CD4-positive, alpha-beta memory T cell (primary cell): ENCODE measurements at regions not wholly inside any gene's neighbourhood (a gene's known extent, or its start where the extent isn't known, plus 50 kb on each side); places are given as distances from the start of the nearest gene placed in this dataset.

ENCODE experiments used
- CTCF ChIA-PET: fragments of 350-600 bp; sonication (Branson Sonifier 250); formaldehyde crosslinking; loops from one replicate; lab custom pipeline; 2021; ENCODE audit warnings: inconsistent platforms; ENCODE audit not compliant: partially characterized antibody; lab: Charles Lee
- POLR2A ChIA-PET: fragments of 350-600 bp; sonication (Branson Sonifier 250); formaldehyde crosslinking; loops from one replicate; lab custom pipeline; 2021; ENCODE audit not compliant: partially characterized antibody; lab: Charles Lee
- DNase-seq, 5 donors: peaks; one replicate each; pipeline versions ENCODE4 v3.0.0 to v3.0.0-alpha.2; 2020 to 2022; ENCODE audit warnings: mixed read lengths in 1 of 5
- H3K27ac ChIP-seq: one replicate; pipeline ENCODE4 v1.7.0; 2013; ENCODE audit warnings: low read depth, low read length
- H3K27me3 ChIP-seq: 2 replicates; pipeline ENCODE4 v1.7.0; 2013; ENCODE audit warnings: mild to moderate bottlenecking, low read length, moderate library complexity; ENCODE audit not compliant: insufficient read depth
- H3K36me3 ChIP-seq: 2 replicates; pipeline ENCODE4 v1.7.0; 2013; ENCODE audit warnings: mild to moderate bottlenecking, low read length, moderate library complexity; ENCODE audit not compliant: insufficient read depth
- H3K4me1 ChIP-seq: 2 replicates; pipeline ENCODE4 v1.7.0; 2013; ENCODE audit warnings: mild to moderate bottlenecking, low read length, moderate library complexity; ENCODE audit not compliant: insufficient read depth
- H3K4me3 ChIP-seq, 2 donors: one replicate each; pipeline ENCODE4 v1.7.0; 2013; ENCODE audit warnings: low read length in 2 of 2, mild to moderate bottlenecking in 1 of 2
- H3K9me3 ChIP-seq, 2 donors: one replicate each; pipeline ENCODE4 v1.7.0; 2013; ENCODE audit warnings: low read length in 2 of 2, control low read depth in 1 of 2; ENCODE audit not compliant: control insufficient read depth in 1 of 2
- H3K27ac Mint-ChIP-seq, 7 donors: one replicate each; pipeline ENCODE4 v1.8.0; 2020 to 2021; ENCODE audit warnings: mixed read lengths in 7 of 7, mild to moderate bottlenecking in 6 of 7, inconsistent platforms in 3 of 7, moderate library complexity in 3 of 7
- H3K27me3 Mint-ChIP-seq, 2 donors: one replicate each; pipeline ENCODE4 v1.8.0; 2020 to 2021; ENCODE audit warnings: mixed read lengths in 2 of 2
- H3K36me3 Mint-ChIP-seq, 2 donors: one replicate each; pipeline ENCODE4 v1.8.0; 2020 to 2021; ENCODE audit warnings: mixed read lengths in 2 of 2, inconsistent platforms in 1 of 2, mild to moderate bottlenecking in 1 of 2
- H3K4me1 Mint-ChIP-seq, 4 donors: one replicate each; pipeline ENCODE4 v1.8.0; 2020 to 2021; ENCODE audit warnings: mixed read lengths in 4 of 4, mild to moderate bottlenecking in 1 of 4
- H3K4me3 Mint-ChIP-seq, 8 donors: one replicate each; pipeline ENCODE4 v1.8.0; 2020 to 2021; ENCODE audit warnings: mixed read lengths in 8 of 8, mild to moderate bottlenecking in 7 of 8, moderate library complexity in 6 of 8, inconsistent platforms in 3 of 8
- H3K9me3 Mint-ChIP-seq, 8 donors: one replicate each; pipeline ENCODE4 v1.8.0; 2020 to 2021; ENCODE audit warnings: mixed read lengths in 8 of 8, mild to moderate bottlenecking in 5 of 8, inconsistent platforms in 3 of 8, moderate library complexity in 1 of 8
- intact Hi-C: fragments of 100-400 bp; cut with micrococcal nuclease; formaldehyde crosslinking; loops from one replicate; pipeline ENCODE4 v1.15.1; 2023

GRCh38 chr6:137692806-137693205 is 174.3 kb upstream of the TNFAIP3 start:
- POLR2A ChIA-PET: no interaction called here
- Mint-ChIP-seq H3K27me3 (peaks cover 2 to 7% of the 10 kb centered on the region in 2 donors), H3K4me1 (peaks cover 0 to 4% (median 2%) of the 10 kb centered on the region in 4 donors), H3K4me3 (no peak overlapping the region), H3K36me3 (no peaks in the 10 kb centered on the region), H3K9me3 (peaks cover 0 to 1% (median 0%) of the 10 kb centered on the region in 8 donors), H3K27ac (no peak overlapping the region)
- Histone ChIP-seq H3K4me1 (no peaks in the 10 kb centered on the region), H3K4me3 (no peak overlapping the region), H3K36me3 (no peaks in the 10 kb centered on the region), H3K27ac (no peak overlapping the region), H3K27me3 (no peaks in the 10 kb centered on the region), H3K9me3 (no peaks in the 10 kb centered on the region)
- no peak for DNase-seq
- intact Hi-C loops: no loop called here
- CTCF ChIA-PET: no interaction called here

GRCh38 chr6:137693711-137694110 is 173.3 kb upstream of the TNFAIP3 start:
- Mint-ChIP-seq H3K27ac (no peak overlapping the region), H3K27me3 (peaks cover 2 to 7% of the 10 kb centered on the region in 2 donors), H3K9me3 (peaks cover 0 to 1% (median 0%) of the 10 kb centered on the region in 8 donors), H3K4me3 (no peak overlapping the region), H3K36me3 (no peaks in the 10 kb centered on the region), H3K4me1 (peaks cover 4 to 14% (median 8%) of the 10 kb centered on the region in 4 donors)
- peaks cover 9% of the 10 kb centered on the region for H3K4me1 ChIP-seq
- no peak for DNase-seq
- no peaks in the 10 kb centered on the region for H3K27me3 ChIP-seq
- POLR2A ChIA-PET: no interaction called here
- intact Hi-C loops: no loop called here
- H3K27ac ChIP-seq: no peak overlapping the region
- H3K4me3 ChIP-seq: no peak overlapping the region
- no peaks in the 10 kb centered on the region for H3K36me3 ChIP-seq
- H3K9me3 ChIP-seq: no peaks in the 10 kb centered on the region
- CTCF ChIA-PET: interaction anchor here (1.2 kb wide), 1 partner anchor 421 kb away, joined by 3 read pairs; no protein-coding TSS in a partner anchor

GRCh38 chr6:137696765-137697164 is 170.3 kb upstream of the TNFAIP3 start:
- Mint-ChIP-seq H3K4me3 (no peak overlapping the region), H3K36me3 (no peaks in the 10 kb centered on the region), H3K27ac (no peak overlapping the region), H3K4me1 (peaks cover 12 to 24% (median 18%) of the 10 kb centered on the region in 4 donors), H3K27me3 (peaks cover 2 to 8% of the 10 kb centered on the region in 2 donors), H3K9me3 (peaks cover 0 to 1% (median 0%) of the 10 kb centered on the region in 8 donors)
- no peak for DNase-seq
- Histone ChIP-seq H3K4me1 (peaks cover 19% of the 10 kb centered on the region), H3K9me3 (no peaks in the 10 kb centered on the region), H3K27ac (no peak overlapping the region), H3K4me3 (no peak overlapping the region), H3K27me3 (no peaks in the 10 kb centered on the region), H3K36me3 (no peaks in the 10 kb centered on the region)
- CTCF ChIA-PET: interaction anchor here (0.5 to 1.5 kb wide), 10 partner anchors 12 to 1093 kb away, joined by 3 to 6 read pairs (median 3); no protein-coding TSS in a partner anchor
- POLR2A ChIA-PET: interaction anchor here (0.7 kb wide), 1 partner anchor 11 kb away, joined by 3 read pairs; no protein-coding TSS in a partner anchor
- intact Hi-C loops: no loop called here

- peaks cover 12 to 24% (median 18%) of the 10 kb centered on the region in 4 donors for H3K4me1 Mint-ChIP-seq
- no peak overlapping the region for H3K4me3 Mint-ChIP-seq
- H3K27ac Mint-ChIP-seq: no peak overlapping the region
- no peaks in the 10 kb centered on the region for H3K36me3 ChIP-seq
- H3K27ac ChIP-seq: no peak overlapping the region
- no peak for DNase-seq
- H3K27me3 Mint-ChIP-seq: peaks cover 2 to 7% of the 10 kb centered on the region in 2 donors
- H3K4me3 ChIP-seq: no peak overlapping the region
- H3K9me3 ChIP-seq: no peaks in the 10 kb centered on the region
- peaks cover 0 to 1% (median 0%) of the 10 kb centered on the region in 8 donors for H3K9me3 Mint-ChIP-seq
- intact Hi-C loops: no loop called here
- H3K27me3 ChIP-seq: no peaks in the 10 kb centered on the region
- H3K4me1 ChIP-seq: peaks cover 19% of the 10 kb centered on the region
- ChIA-PET CTCF (interaction anchor here (0.5 to 1.4 kb wide), 9 partner anchors 36 to 1093 kb away, joined by 3 to 6 read pairs (median 3); no protein-coding TSS in a partner anchor), POLR2A (no interaction called here)
- no peaks in the 10 kb centered on the region for H3K36me3 Mint-ChIP-seq
These were observed 169.7 kb upstream of the TNFAIP3 start for GRCh38 chr6:137697267-137697938.

GRCh38 chr6:137698636-137699030 is 168.4 kb upstream of the TNFAIP3 start:
- H3K27ac Mint-ChIP-seq: peak overlapping the region; percentile 12 to 95 (median 81)
- Histone ChIP-seq H3K27me3 (no peaks in the 10 kb centered on the region), H3K4me3 (no peak overlapping the region), H3K36me3 (no peaks in the 10 kb centered on the region), H3K9me3 (no peaks in the 10 kb centered on the region), H3K4me1 (peaks cover 19% of the 10 kb centered on the region), H3K27ac (no peak overlapping the region)
- peaks cover 12 to 24% (median 18%) of the 10 kb centered on the region in 4 donors for H3K4me1 Mint-ChIP-seq
- peaks cover 0 to 1% (median 0%) of the 10 kb centered on the region in 8 donors for H3K9me3 Mint-ChIP-seq
- H3K36me3 Mint-ChIP-seq: no peaks in the 10 kb centered on the region
- H3K27me3 Mint-ChIP-seq: peaks cover 0 to 8% of the 10 kb centered on the region in 2 donors
- intact Hi-C loops: no loop called here
- ChIA-PET POLR2A (interaction anchor here (0.7 to 1.7 kb wide), 6 partner anchors 9 to 277 kb away, joined by 3 to 6 read pairs (median 3); partner anchors contain the start of gene TNFAIP3), CTCF (interaction anchor here (0.7 to 3.2 kb wide), 15 partner anchors 10 to 467 kb away, joined by 3 to 15 read pairs (median 3); no protein-coding TSS in a partner anchor)
- DNase-seq: peak in 1 of 5 donors; percentile 18
- H3K4me3 Mint-ChIP-seq: peak overlapping the region in 7 of 8 donors; percentile 4 to 72 (median 21)

GRCh38 chr6:137699031-137699683 is 167.9 kb upstream of the TNFAIP3 start:
- intact Hi-C loops: no loop called here

More at GRCh38 chr6:137699031-137699683, 167.9 kb upstream of the TNFAIP3 start:
- Mint-ChIP-seq H3K4me3 (peak overlapping the region in 5 of 8 donors; percentile 2 to 77 (median 56)), H3K9me3 (peaks cover 0 to 1% (median 0%) of the 10 kb centered on the region in 8 donors), H3K4me1 (peaks cover 12 to 24% (median 18%) of the 10 kb centered on the region in 4 donors), H3K36me3 (no peaks in the 10 kb centered on the region), H3K27me3 (peaks cover 0 to 8% of the 10 kb centered on the region in 2 donors), H3K27ac (peak overlapping the region in 6 of 7 donors; percentile 61 to 95 (median 88))
- DNase-seq: peak in 1 of 5 donors; percentile 15
- H3K27ac ChIP-seq: no peak overlapping the region
- no peaks in the 10 kb centered on the region for H3K36me3 ChIP-seq
- H3K9me3 ChIP-seq: no peaks in the 10 kb centered on the region
- no peak overlapping the region for H3K4me3 ChIP-seq
- ChIA-PET CTCF (interaction anchor here (0.7 to 3.2 kb wide), 15 partner anchors 10 to 467 kb away, joined by 3 to 15 read pairs (median 3); no protein-coding TSS in a partner anchor), POLR2A (interaction anchor here (0.7 to 1.7 kb wide), 7 partner anchors 9 to 276 kb away, joined by 3 to 6 read pairs (median 3); partner anchors contain the start of gene TNFAIP3)
- no peaks in the 10 kb centered on the region for H3K27me3 ChIP-seq
- H3K4me1 ChIP-seq: peaks cover 19% of the 10 kb centered on the region
